ENCODE measurements at regions not wholly inside any gene's neighbourhood (a gene's known extent, or its start where the extent isn't known, plus 50 kb on each side); places are given as distances from the start of the nearest gene placed in this dataset.
A peak's percentile ranks its signal among the peaks of the same experiment; 100 is the strongest.

- TF ChIP-seq, protein P1, sequence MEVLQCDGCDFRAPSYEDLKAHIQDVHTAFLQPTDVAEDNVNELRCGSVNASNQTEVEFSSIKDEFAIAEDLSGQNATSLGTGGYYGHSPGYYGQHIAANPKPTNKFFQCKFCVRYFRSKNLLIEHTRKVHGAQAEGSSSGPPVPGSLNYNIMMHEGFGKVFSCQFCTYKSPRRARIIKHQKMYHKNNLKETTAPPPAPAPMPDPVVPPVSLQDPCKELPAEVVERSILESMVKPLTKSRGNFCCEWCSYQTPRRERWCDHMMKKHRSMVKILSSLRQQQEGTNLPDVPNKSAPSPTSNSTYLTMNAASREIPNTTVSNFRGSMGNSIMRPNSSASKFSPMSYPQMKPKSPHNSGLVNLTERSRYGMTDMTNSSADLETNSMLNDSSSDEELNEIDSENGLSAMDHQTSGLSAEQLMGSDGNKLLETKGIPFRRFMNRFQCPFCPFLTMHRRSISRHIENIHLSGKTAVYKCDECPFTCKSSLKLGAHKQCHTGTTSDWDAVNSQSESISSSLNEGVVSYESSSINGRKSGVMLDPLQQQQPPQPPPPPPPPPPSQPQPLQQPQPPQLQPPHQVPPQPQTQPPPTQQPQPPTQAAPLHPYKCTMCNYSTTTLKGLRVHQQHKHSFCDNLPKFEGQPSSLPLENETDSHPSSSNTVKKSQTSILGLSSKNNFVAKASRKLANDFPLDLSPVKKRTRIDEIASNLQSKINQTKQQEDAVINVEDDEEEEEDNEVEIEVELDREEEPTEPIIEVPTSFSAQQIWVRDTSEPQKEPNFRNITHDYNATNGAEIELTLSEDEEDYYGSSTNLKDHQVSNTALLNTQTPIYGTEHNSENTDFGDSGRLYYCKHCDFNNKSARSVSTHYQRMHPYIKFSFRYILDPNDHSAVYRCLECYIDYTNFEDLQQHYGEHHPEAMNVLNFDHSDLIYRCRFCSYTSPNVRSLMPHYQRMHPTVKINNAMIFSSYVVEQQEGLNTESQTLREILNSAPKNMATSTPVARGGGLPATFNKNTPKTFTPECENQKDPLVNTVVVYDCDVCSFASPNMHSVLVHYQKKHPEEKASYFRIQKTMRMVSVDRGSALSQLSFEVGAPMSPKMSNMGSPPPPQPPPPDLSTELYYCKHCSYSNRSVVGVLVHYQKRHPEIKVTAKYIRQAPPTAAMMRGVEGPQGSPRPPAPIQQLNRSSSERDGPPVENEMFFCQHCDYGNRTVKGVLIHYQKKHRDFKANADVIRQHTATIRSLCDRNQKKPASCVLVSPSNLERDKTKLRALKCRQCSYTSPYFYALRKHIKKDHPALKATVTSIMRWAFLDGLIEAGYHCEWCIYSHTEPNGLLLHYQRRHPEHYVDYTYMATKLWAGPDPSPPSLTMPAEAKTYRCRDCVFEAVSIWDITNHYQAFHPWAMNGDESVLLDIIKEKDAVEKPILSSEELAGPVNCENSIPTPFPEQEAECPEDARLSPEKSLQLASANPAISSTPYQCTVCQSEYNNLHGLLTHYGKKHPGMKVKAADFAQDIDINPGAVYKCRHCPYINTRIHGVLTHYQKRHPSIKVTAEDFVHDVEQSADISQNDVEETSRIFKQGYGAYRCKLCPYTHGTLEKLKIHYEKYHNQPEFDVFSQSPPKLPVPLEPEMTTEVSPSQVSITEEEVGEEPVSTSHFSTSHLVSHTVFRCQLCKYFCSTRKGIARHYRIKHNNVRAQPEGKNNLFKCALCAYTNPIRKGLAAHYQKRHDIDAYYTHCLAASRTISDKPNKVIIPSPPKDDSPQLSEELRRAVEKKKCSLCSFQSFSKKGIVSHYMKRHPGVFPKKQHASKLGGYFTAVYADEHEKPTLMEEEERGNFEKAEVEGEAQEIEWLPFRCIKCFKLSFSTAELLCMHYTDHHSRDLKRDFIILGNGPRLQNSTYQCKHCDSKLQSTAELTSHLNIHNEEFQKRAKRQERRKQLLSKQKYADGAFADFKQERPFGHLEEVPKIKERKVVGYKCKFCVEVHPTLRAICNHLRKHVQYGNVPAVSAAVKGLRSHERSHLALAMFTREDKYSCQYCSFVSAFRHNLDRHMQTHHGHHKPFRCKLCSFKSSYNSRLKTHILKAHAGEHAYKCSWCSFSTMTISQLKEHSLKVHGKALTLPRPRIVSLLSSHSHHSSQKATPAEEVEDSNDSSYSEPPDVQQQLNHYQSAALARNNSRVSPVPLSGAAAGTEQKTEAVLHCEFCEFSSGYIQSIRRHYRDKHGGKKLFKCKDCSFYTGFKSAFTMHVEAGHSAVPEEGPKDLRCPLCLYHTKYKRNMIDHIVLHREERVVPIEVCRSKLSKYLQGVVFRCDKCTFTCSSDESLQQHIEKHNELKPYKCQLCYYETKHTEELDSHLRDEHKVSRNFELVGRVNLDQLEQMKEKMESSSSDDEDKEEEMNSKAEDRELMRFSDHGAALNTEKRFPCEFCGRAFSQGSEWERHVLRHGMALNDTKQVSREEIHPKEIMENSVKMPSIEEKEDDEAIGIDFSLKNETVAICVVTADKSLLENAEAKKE (CRISPR knock-in tag; IDR thresholded peaks at IDR 0.05) = no peak
- no peak for TF ChIP-seq STAT1 (IDR thresholded peaks at IDR 0.05; ENCODE audit: unreplicated experiment)
- no peak for TF ChIP-seq CREB1 (CRISPR knock-in tag; IDR thresholded peaks at IDR 0.05; ENCODE audit: low read depth)
Measured at GRCh38 chr13:62251734-62252133, 836.1 kb upstream of the PCDH20 start (continued).

DNA sequence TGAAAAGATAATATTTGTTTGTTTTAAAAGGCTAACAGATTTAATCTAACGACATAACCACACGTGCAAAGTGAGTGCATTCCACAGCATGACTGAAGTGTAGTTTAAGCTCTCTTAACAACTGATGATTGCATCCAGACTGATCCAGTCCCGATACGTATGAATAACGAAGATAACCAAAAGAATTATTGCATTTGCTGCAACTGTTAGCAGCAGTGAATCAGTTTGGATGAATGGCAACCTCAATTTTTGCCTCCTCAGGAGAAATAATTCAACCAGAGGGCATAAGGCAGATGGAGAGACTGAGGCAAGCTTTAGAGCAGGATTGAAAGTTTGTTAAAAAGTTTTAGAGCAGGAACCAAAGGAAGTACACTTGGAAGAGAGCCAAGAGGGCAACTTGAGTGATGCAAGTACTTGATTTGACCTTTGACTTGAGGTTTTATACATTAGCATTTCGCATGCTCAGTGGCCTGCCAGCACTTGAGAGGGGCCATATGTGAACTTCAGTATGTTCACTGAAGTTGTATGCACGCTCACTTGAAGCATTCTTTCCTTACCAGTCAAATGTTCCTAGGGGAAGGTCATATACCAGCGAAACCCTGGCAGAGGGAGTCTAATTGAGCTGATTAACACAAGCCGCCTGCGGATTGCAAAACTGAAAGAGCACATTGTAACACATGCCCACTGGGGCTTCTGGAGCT is 835.0 kb upstream of the PCDH20 start:
- H4K20me1 ChIP-seq (replicated peaks; ENCODE audit: insufficient read depth) = no peaks in the 10 kb centered on the region
- Mint-ChIP-seq H3K9me3 (no peaks in the 10 kb centered on the region; the same call in 1 of the 3 replicates), H3K27ac (no peak overlapping the region), H3K4me1 (no peaks in the 10 kb centered on the region), H3K4me3 (no peak overlapping the region), H3K27me3 (ENCODE audit: insufficient read depth, low read depth, poor library complexity) (no peaks in the 10 kb centered on the region), H3K36me3 (ENCODE audit: low read depth) (no peaks in the 10 kb centered on the region)
- no peaks in the 10 kb centered on the region for H3K4me1 ChIP-seq (ENCODE audit: insufficient read depth)
- H3K4me3 ChIP-seq = no peak overlapping the region
- TF ChIP-seq, protein P2, sequence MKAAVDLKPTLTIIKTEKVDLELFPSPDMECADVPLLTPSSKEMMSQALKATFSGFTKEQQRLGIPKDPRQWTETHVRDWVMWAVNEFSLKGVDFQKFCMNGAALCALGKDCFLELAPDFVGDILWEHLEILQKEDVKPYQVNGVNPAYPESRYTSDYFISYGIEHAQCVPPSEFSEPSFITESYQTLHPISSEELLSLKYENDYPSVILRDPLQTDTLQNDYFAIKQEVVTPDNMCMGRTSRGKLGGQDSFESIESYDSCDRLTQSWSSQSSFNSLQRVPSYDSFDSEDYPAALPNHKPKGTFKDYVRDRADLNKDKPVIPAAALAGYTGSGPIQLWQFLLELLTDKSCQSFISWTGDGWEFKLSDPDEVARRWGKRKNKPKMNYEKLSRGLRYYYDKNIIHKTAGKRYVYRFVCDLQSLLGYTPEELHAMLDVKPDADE (IDR thresholded peaks at IDR 0.05) = no peak
- TF ChIP-seq POLR2AphosphoS5 (IDR thresholded peaks at IDR 0.05; ENCODE audit: low read depth) = no peak
- TF ChIP-seq NANOG (IDR thresholded peaks at IDR 0.05; ENCODE audit: borderline replicate concordance) = no peak
- H3K36me3 ChIP-seq (ENCODE audit: insufficient read depth) = no peaks in the 10 kb centered on the region
- no peak overlapping the region for H3K27ac ChIP-seq (ENCODE audit: low read depth)
- no peak for ATAC-seq
- 0 out of 2 replicates have a peak, but pooled peaks cover 4% of the 10 kb centered on the region for H3K9me2 ChIP-seq (ENCODE audit: insufficient read depth)
- no peaks in the 10 kb centered on the region for H3K27me3 ChIP-seq (ENCODE audit: insufficient read depth)
- H2AFZ ChIP-seq = peak overlapping the region; percentile 66
- no peak for DNase-seq (ENCODE audit: low spot score)
- no peak overlapping the region for H3K4me2 ChIP-seq
- H3F3A ChIP-seq (replicated peaks; ENCODE audit: low read depth) = no peaks in the 10 kb centered on the region
- no peaks in the 10 kb centered on the region for H3K79me2 ChIP-seq (replicated peaks; ENCODE audit: insufficient read depth)

Data from GM23338 (cell line).